Thoracic aorta (tissue), 2 donors: ENCODE measurements at regions not wholly inside any gene's neighbourhood (a gene's known extent, or its start where the extent isn't known, plus 50 kb on each side); places are given as distances from the start of the nearest gene placed in this dataset.

ENCODE experiments used
- ATAC-seq: fragments of 150-250 bp; one replicate; pipeline ENCODE4 v1.8.0; 2017; ENCODE audit warnings: low read depth; ENCODE audit not compliant: insufficient number of reproducible peaks, low FRiP score
- DNase-seq: peaks from one replicate; pipeline ENCODE4 v3.0.0-alpha.2; 2020; ENCODE audit warnings: low spot score
- H3K27ac ChIP-seq, 2 donors: fragments of 200-600 bp; sonication (generic); 1 replicate in 1 of 2; 2 replicates in 1 of 2; pipeline ENCODE4 v1.5.1; 2016; ENCODE audit warnings: mild to moderate bottlenecking in 2 of 2, moderate library complexity in 2 of 2
- H3K27me3 ChIP-seq: fragments of 200-600 bp; sonication (generic); replicated peaks from 2 replicates; pipeline ENCODE4 v1.6.0; 2016; ENCODE audit warnings: mild to moderate bottlenecking; ENCODE audit not compliant: insufficient read depth
- H3K36me3 ChIP-seq: fragments of 200-600 bp; sonication (generic); one replicate; pipeline ENCODE4 v1.5.1; 2016
- H3K4me1 ChIP-seq, 2 donors: fragments of 200-600 bp; sonication (generic); 1 replicate in 1 of 2; 2 replicates in 1 of 2; pipeline versions ENCODE4 v1.5.1 to v1.6.0; 2016; ENCODE audit warnings: low read depth in 2 of 2, mild to moderate bottlenecking in 1 of 2; ENCODE audit not compliant: control insufficient read depth in 1 of 2
- H3K4me3 ChIP-seq: fragments of 200-600 bp; sonication (generic); 2 replicates; pipeline ENCODE4 v1.5.1; 2016; ENCODE audit warnings: mild to moderate bottlenecking
- H3K9me3 ChIP-seq: fragments of 200-600 bp; sonication (generic); 2 replicates; pipeline ENCODE4 v1.5.1; 2016
- CTCF ChIP-seq: fragments of 200-600 bp; sonication (generic); IDR thresholded peaks from one replicate; pipeline ENCODE4 v1.5.1; 2019; ENCODE audit warnings: antibody characterized with exemption

GRCh38 chr6:164889980-164890379, 419.4 kb downstream of the C6orf118 start:
- TF ChIP-seq CTCF, result no peak
- no peaks in the 10 kb centered on the region for H3K9me3 ChIP-seq
- no peaks in the 10 kb centered on the region for H3K27me3 ChIP-seq
- no peak overlapping the region for H3K27ac ChIP-seq
- H3K4me3 ChIP-seq, result no peak overlapping the region
- no peaks in the 10 kb centered on the region for H3K4me1 ChIP-seq
- no peaks in the 10 kb centered on the region for H3K36me3 ChIP-seq
- DNase-seq (no peak), ATAC-seq (no peak)

- H3K27ac ChIP-seq, result no peak overlapping the region
- DNase-seq (no peak), ATAC-seq (no peak)
- no peaks in the 10 kb centered on the region for H3K4me1 ChIP-seq
- H3K9me3 ChIP-seq, result no peaks in the 10 kb centered on the region
- no peaks in the 10 kb centered on the region for H3K27me3 ChIP-seq
- H3K4me3 ChIP-seq, result no peak overlapping the region
- H3K36me3 ChIP-seq, result no peaks in the 10 kb centered on the region
- no peak for TF ChIP-seq CTCF
Observed at GRCh38 chr6:164887660-164888059, 421.7 kb downstream of the C6orf118 start.

DNA sequence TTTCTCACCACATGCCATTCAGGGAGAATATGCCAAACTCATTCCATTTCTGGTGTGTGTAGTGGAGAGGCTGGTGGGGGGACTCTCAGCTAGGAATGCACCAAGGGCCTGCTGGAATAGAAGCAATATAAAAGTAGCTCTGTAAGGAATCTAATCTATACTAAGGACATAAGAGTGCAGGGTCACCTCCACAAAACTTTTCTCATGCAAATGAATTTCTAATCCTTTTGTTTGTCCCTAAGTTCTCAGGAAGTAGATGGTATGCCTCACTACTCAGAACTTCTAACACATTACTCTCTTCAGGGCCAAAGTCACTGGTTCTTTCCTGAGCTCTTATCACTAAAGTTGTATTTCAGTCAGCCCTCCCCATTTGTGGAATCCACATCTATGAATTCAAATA, 427.2 kb downstream of the C6orf118 start:
- Histone ChIP-seq H3K4me1 (no peaks in the 10 kb centered on the region), H3K27me3 (no peaks in the 10 kb centered on the region), H3K27ac (no peak overlapping the region), H3K4me3 (no peak overlapping the region), H3K9me3 (no peaks in the 10 kb centered on the region), H3K36me3 (no peaks in the 10 kb centered on the region)
- no peak for TF ChIP-seq CTCF
- DNase-seq (no peak), ATAC-seq (no peak)

DNA sequence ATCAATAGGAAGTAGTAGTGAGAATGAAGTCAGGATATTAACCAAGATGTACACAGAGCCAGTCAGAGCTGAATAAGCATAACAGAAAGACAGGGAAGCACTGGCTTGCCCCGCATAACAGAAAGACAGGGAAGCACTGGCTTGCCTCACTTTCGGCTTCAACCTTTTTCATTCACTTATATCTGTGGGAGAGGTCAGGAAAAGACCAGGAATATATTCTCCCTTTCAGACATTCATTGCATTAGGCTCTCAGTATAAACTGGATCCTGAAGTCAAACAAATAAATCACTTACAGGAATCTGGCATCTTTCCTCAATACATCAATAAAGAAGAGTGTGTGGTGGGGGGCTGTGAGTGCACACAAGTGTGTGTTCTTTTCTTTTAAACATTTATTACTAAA, 437.6 kb downstream of the C6orf118 start:
- ATAC-seq (no peak), DNase-seq (no peak)
- Histone ChIP-seq H3K4me3 (no peak overlapping the region), H3K9me3 (no peaks in the 10 kb centered on the region), H3K36me3 (no peaks in the 10 kb centered on the region), H3K27ac (no peak overlapping the region), H3K27me3 (no peaks in the 10 kb centered on the region), H3K4me1 (no peaks in the 10 kb centered on the region)
- no peak for TF ChIP-seq CTCF

GRCh38 chr6:164870164-164870563, 439.2 kb downstream of the C6orf118 start:
- no peaks in the 10 kb centered on the region for H3K9me3 ChIP-seq
- no peaks in the 10 kb centered on the region for H3K4me1 ChIP-seq
- TF ChIP-seq CTCF, result no peak
- no peaks in the 10 kb centered on the region for H3K27me3 ChIP-seq
- H3K4me3 ChIP-seq, result no peak overlapping the region
- H3K36me3 ChIP-seq, result no peaks in the 10 kb centered on the region
- H3K27ac ChIP-seq, result no peak overlapping the region
- ATAC-seq (no peak), DNase-seq (no peak)
